CD4-positive, alpha-beta T cell treated with Interleukin-2 at 100 ng/mL for 4 hours (primary cell): ENCODE measurements at regions not wholly inside any gene's neighbourhood (a gene's known extent, or its start where the extent isn't known, plus 50 kb on each side); places are given as distances from the start of the nearest gene placed in this dataset.

Experiments used
- DNase-seq: peaks from one replicate; pipeline ENCODE4 v3.0.0-alpha.2; 2020; ENCODE audit warnings: low spot score

GRCh38 chr2:217061916-217062505, 202.1 kb upstream of the TNP1 start:
- no peak for DNase-seq

GRCh38 chr2:217060951-217061547, 201.2 kb upstream of the TNP1 start:
- no peak for DNase-seq

- no peak for DNase-seq
Observed at GRCh38 chr2:217060516-217060915, 200.7 kb upstream of the TNP1 start.

GRCh38 chr2:217058791-217059755, 199.2 kb upstream of the TNP1 start:
- no peak for DNase-seq

- DNase-seq = no peak
Observed at GRCh38 chr2:217057773-217058172, 197.9 kb upstream of the TNP1 start.

GRCh38 chr2:217055624-217056023, 195.8 kb upstream of the TNP1 start:
- DNase-seq = no peak

GRCh38 chr2:217054791-217055190, 194.9 kb upstream of the TNP1 start:
- DNase-seq = no peak

GRCh38 chr2:217052856-217053577, 193.2 kb upstream of the TNP1 start:
- DNase-seq = no peak

GRCh38 chr2:217051416-217051815, 191.6 kb upstream of the TNP1 start:
- no peak for DNase-seq

- no peak for DNase-seq
Observed at GRCh38 chr2:217049956-217050355, 190.1 kb upstream of the TNP1 start.

- no peak for DNase-seq
Observed at GRCh38 chr2:217049422-217049821, 189.6 kb upstream of the TNP1 start.

- no peak for DNase-seq
Observed at GRCh38 chr2:217048730-217049129, 188.9 kb upstream of the TNP1 start.

- no peak for DNase-seq
Observed at GRCh38 chr2:217047631-217048030, 187.8 kb upstream of the TNP1 start.

GRCh38 chr2:217047209-217047608, 187.3 kb upstream of the TNP1 start:
- no peak for DNase-seq

- no peak for DNase-seq
Observed at GRCh38 chr2:217045700-217046475, 186.0 kb upstream of the TNP1 start.

GRCh38 chr2:217040099-217040498, 180.2 kb upstream of the TNP1 start:
- no peak for DNase-seq

GRCh38 chr2:217038001-217038400, 178.1 kb upstream of the TNP1 start:
- no peak for DNase-seq

GRCh38 chr2:217037353-217037752, 177.5 kb upstream of the TNP1 start:
- DNase-seq = no peak

GRCh38 chr2:217035967-217036366, 176.1 kb upstream of the TNP1 start:
- DNase-seq = no peak

- no peak for DNase-seq
Observed at GRCh38 chr2:217033186-217033585, 173.3 kb upstream of the TNP1 start.

- no peak for DNase-seq
Observed at GRCh38 chr2:217031445-217031844, 171.6 kb upstream of the TNP1 start.

- DNase-seq = no peak
Observed at GRCh38 chr2:217030081-217030480, 170.2 kb upstream of the TNP1 start.
